ENCODE measurements at regions not wholly inside any gene's neighbourhood (a gene's known extent, or its start where the extent isn't known, plus 50 kb on each side); places are given as distances from the start of the nearest gene placed in this dataset.

GRCh38 chr16:9542165-9542755 lies 450.8 kb downstream of the HAPSTR1 start:
- TF ChIP-seq CTCF (IDR thresholded peaks at IDR 0.05; ENCODE audit: low read length) (no peak), EZH2 (optimal IDR thresholded peaks at IDR 0.05; ENCODE audit: low read depth, low read length) (no peak), EZH2phosphoT487 (IDR thresholded peaks at IDR 0.05; ENCODE audit: low read length) (no peak)
